Suprapubic skin (tissue), 3 donors: ENCODE measurements at regions not wholly inside any gene's neighbourhood (a gene's known extent, or its start where the extent isn't known, plus 50 kb on each side); places are given as distances from the start of the nearest gene placed in this dataset.

Experiments
- POLR2A ChIP-seq, 2 donors: fragments of 450-650 bp; IDR thresholded peaks; one replicate each; pipeline ENCODE4 v1.6.1; 2017; ENCODE audit warnings: antibody characterized with exemption in 2 of 2, mild to moderate bottlenecking in 2 of 2, moderate library complexity in 2 of 2
- TF ChIP-seq, protein P1 (sequence below), 2 donors: fragments of 200-600 bp in 1 of 2; fragments of 450-650 bp in 1 of 2; sonication (generic) in 1 of 2; IDR thresholded peaks; one replicate each; pipeline ENCODE4 v1.5.1; 2016 to 2019; ENCODE audit warnings: antibody characterized with exemption in 2 of 2, mild to moderate bottlenecking in 1 of 2, moderate library complexity in 1 of 2

GRCh38 chrX:42973321-42973720 lies 195.4 kb upstream of the PPP1R2C start:
- TF ChIP-seq, protein P1, sequence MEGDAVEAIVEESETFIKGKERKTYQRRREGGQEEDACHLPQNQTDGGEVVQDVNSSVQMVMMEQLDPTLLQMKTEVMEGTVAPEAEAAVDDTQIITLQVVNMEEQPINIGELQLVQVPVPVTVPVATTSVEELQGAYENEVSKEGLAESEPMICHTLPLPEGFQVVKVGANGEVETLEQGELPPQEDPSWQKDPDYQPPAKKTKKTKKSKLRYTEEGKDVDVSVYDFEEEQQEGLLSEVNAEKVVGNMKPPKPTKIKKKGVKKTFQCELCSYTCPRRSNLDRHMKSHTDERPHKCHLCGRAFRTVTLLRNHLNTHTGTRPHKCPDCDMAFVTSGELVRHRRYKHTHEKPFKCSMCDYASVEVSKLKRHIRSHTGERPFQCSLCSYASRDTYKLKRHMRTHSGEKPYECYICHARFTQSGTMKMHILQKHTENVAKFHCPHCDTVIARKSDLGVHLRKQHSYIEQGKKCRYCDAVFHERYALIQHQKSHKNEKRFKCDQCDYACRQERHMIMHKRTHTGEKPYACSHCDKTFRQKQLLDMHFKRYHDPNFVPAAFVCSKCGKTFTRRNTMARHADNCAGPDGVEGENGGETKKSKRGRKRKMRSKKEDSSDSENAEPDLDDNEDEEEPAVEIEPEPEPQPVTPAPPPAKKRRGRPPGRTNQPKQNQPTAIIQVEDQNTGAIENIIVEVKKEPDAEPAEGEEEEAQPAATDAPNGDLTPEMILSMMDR (IDR thresholded peaks at IDR 0.05) = no peak
- TF ChIP-seq POLR2A (IDR thresholded peaks at IDR 0.05) = no peak
